ENCODE measurements at regions not wholly inside any gene's neighbourhood (a gene's known extent, or its start where the extent isn't known, plus 50 kb on each side); places are given as distances from the start of the nearest gene placed in this dataset.

DNA sequence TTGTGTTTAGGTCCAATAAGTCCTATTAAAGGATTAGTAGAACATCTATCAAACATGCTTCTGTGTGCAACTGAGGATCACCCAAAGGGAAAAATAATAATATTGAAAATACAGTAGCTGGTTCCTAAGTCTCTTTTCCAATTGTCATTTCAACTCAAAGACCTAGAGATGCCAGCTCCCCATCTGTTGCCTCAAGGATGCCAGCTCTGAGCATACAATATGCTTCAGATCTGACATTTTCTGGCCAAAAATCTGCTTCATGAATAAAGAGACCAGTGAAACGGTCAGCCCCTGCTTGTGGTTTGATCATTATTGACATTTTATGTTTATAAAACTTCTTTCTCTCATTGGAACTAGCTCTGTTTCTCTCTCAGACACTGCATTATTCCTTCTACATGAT lies 72.9 kb downstream of the CCDC185 start:
- ChIA-PET POLR2A (no interaction called here), CTCF (interaction anchor here (1.2 kb wide), 1 partner anchor 20 kb away, joined by 3 read pairs; no protein-coding TSS in a partner anchor)
- no peaks in the 10 kb centered on the region for H3K9me3 ChIP-seq (ENCODE audit: low read length)
- H3K4me3 ChIP-seq (ENCODE audit: low read length): no peak overlapping the region
- no peaks in the 10 kb centered on the region for H3K4me1 Mint-ChIP-seq
- peaks cover 2 to 20% of the 10 kb centered on the region in 2 donors for H3K27me3 Mint-ChIP-seq
- no peaks in the 10 kb centered on the region for H3K9me3 Mint-ChIP-seq
- H3K36me3 ChIP-seq (ENCODE audit: insufficient read depth, low read length): no peaks in the 10 kb centered on the region
- no peaks in the 10 kb centered on the region for H3K36me3 Mint-ChIP-seq
- H3K4me3 Mint-ChIP-seq: no peak overlapping the region
- no peaks in the 10 kb centered on the region for H3K27me3 ChIP-seq (ENCODE audit: insufficient read depth, low read length, poor library complexity, severe bottlenecking)
- no peak for DNase-seq
- H3K27ac Mint-ChIP-seq: no peak overlapping the region
- no peaks in the 10 kb centered on the region for H3K4me1 ChIP-seq (ENCODE audit: insufficient read depth, low read length)
- H3K27ac ChIP-seq (ENCODE audit: low read depth, low read length): no peak overlapping the region

DNA sequence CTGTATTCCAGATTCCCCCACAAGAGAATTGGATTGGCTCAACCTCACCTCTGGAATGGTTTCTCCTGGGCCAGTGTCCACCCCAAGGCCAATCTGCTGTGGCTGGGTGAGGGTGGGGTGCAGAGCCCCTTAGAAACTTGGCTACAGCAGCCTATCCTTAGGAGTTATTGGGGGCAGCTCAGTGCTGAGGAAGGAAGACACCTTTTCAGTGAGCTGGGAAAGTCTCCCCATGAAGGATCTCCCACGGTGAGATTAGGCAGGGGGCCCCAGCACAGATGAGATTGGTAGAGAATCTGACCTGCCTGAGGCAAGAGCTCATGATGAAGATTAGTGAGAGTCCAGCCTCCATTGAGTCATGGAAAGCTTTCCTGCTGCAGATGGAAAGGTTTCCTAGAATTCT lies 78.4 kb downstream of the CCDC185 start:
- Mint-ChIP-seq H3K27ac (no peak overlapping the region), H3K27me3 (peaks cover 5 to 34% of the 10 kb centered on the region in 2 donors), H3K4me3 (no peak overlapping the region), H3K36me3 (no peaks in the 10 kb centered on the region), H3K4me1 (no peaks in the 10 kb centered on the region), H3K9me3 (no peaks in the 10 kb centered on the region)
- Histone ChIP-seq H3K27ac (ENCODE audit: low read depth, low read length) (no peak overlapping the region), H3K27me3 (ENCODE audit: insufficient read depth, low read length, poor library complexity, severe bottlenecking) (no peaks in the 10 kb centered on the region), H3K9me3 (ENCODE audit: low read length) (no peaks in the 10 kb centered on the region), H3K4me3 (ENCODE audit: low read length) (no peak overlapping the region), H3K4me1 (ENCODE audit: insufficient read depth, low read length) (no peaks in the 10 kb centered on the region), H3K36me3 (ENCODE audit: insufficient read depth, low read length) (no peaks in the 10 kb centered on the region)
- ChIA-PET POLR2A (no interaction called here), CTCF (interaction anchor here (1.2 kb wide), 1 partner anchor 9 kb away, joined by 4 read pairs; no protein-coding TSS in a partner anchor)
- no peak for DNase-seq

DNA sequence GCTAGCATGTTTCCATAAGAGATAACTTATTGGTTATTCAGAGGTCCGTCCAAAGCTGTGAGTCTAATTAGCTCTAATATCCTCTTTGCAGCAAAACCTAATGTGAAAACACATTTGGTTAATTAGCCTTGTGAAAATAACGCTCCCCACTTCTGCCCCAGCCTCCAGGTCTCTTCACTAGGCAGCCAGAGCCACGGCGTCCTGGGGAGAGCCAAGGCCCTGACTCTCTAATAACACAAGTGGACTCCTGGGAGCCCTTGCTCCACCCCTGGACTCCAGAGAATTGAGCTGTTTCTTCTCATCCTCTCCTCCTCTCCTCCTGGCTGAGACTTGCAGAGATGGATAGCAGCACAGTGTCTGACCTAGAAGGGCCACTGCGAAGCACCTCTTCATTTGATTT lies 78.8 kb downstream of the CCDC185 start:
- Mint-ChIP-seq H3K4me3 (no peak overlapping the region), H3K4me1 (no peaks in the 10 kb centered on the region), H3K27ac (no peak overlapping the region), H3K27me3 (peaks cover 9 to 38% of the 10 kb centered on the region in 2 donors), H3K9me3 (no peaks in the 10 kb centered on the region), H3K36me3 (no peaks in the 10 kb centered on the region)
- no peaks in the 10 kb centered on the region for H3K4me1 ChIP-seq (ENCODE audit: insufficient read depth, low read length)
- H3K4me3 ChIP-seq (ENCODE audit: low read length): no peak overlapping the region
- no peak overlapping the region for H3K27ac ChIP-seq (ENCODE audit: low read depth, low read length)
- H3K9me3 ChIP-seq (ENCODE audit: low read length): no peaks in the 10 kb centered on the region
- ChIA-PET POLR2A (no interaction called here), CTCF (interaction anchor here (1.2 kb wide), 1 partner anchor 10 kb away, joined by 4 read pairs; no protein-coding TSS in a partner anchor)
- H3K27me3 ChIP-seq (ENCODE audit: insufficient read depth, low read length, poor library complexity, severe bottlenecking): no peaks in the 10 kb centered on the region
- no peaks in the 10 kb centered on the region for H3K36me3 ChIP-seq (ENCODE audit: insufficient read depth, low read length)
- no peak for DNase-seq

DNA sequence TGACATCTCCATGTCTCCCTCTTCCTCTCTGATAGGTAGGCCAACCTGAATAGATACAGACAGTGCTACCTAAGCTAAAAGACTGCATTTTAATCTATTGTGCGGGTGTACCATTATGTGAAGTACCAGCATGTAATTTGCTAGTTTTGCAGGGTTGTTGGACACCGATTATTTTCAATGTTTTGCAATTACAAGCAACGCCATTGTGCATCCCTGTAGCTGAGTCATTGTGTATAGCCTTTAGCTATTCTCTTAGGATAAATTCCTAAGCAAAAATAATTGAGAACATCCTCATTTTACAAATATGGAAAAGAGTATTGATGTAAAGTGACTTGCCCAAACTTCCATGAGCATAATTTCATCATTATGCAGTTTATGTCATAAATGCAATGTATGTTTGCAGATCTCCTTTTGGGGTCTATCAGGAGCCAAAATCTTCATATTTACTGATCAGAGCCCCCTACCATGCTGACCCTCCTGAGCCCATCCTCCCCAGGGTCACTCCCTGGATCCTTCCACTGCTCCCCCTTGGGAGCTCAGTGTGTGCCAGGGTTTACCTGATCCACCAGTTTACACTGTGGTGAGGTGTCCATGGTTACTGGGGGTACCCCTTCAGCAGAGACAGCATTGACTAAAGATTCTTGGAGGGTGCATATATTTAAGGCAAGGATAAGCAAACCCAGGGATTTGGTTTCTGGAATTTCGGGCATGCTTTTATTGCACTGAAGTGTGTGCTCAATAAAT lies 80.6 kb downstream of the CCDC185 start:
- POLR2A ChIA-PET: no interaction called here
- H3K27me3 ChIP-seq (ENCODE audit: insufficient read depth, low read length, poor library complexity, severe bottlenecking): no peaks in the 10 kb centered on the region
- H3K4me3 ChIP-seq (ENCODE audit: low read length): no peak overlapping the region
- no peak for DNase-seq
- no peaks in the 10 kb centered on the region for H3K4me1 Mint-ChIP-seq
- H3K27ac ChIP-seq (ENCODE audit: low read depth, low read length): no peak overlapping the region
- no peak overlapping the region for H3K4me3 Mint-ChIP-seq
- no peaks in the 10 kb centered on the region for H3K9me3 ChIP-seq (ENCODE audit: low read length)
- no peaks in the 10 kb centered on the region for H3K36me3 ChIP-seq (ENCODE audit: insufficient read depth, low read length)
- no peaks in the 10 kb centered on the region for H3K36me3 Mint-ChIP-seq
- no peaks in the 10 kb centered on the region for H3K4me1 ChIP-seq (ENCODE audit: insufficient read depth, low read length)
- no peaks in the 10 kb centered on the region for H3K9me3 Mint-ChIP-seq
- CTCF ChIA-PET: no interaction called here
- H3K27me3 Mint-ChIP-seq: peaks cover 16 to 43% of the 10 kb centered on the region in 2 donors
- no peak overlapping the region for H3K27ac Mint-ChIP-seq

DNA sequence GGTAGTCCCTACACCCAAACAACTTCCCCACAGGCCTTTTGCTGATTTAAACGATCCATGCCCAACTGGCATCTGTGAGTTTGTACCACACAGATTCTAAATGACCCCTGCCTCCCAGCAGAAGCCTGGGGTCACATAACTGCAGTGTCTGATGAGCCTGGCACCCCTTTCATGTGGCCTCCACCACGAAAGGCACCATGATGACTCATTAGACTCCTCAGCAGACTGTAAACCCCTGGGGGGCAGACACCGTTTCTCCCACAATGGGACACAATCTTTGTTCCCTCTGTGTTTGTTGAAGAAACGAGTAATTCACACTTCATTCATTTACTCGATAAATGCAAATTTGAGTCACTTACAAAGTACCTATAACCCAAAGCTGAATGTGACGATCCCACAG lies 81.6 kb downstream of the CCDC185 start:
- Histone ChIP-seq H3K9me3 (ENCODE audit: low read length) (no peaks in the 10 kb centered on the region), H3K36me3 (ENCODE audit: insufficient read depth, low read length) (no peaks in the 10 kb centered on the region), H3K4me3 (ENCODE audit: low read length) (no peak overlapping the region), H3K27ac (ENCODE audit: low read depth, low read length) (no peak overlapping the region), H3K27me3 (ENCODE audit: insufficient read depth, low read length, poor library complexity, severe bottlenecking) (peaks cover 6% of the 10 kb centered on the region), H3K4me1 (ENCODE audit: insufficient read depth, low read length) (no peaks in the 10 kb centered on the region)
- Mint-ChIP-seq H3K27ac (no peak overlapping the region), H3K27me3 (peaks cover 16 to 46% of the 10 kb centered on the region in 2 donors), H3K36me3 (no peaks in the 10 kb centered on the region), H3K4me1 (peaks cover 0 to under 1% (median 0%) of the 10 kb centered on the region in 3 donors), H3K9me3 (no peaks in the 10 kb centered on the region), H3K4me3 (no peak overlapping the region)
- ChIA-PET CTCF (no interaction called here), POLR2A (no interaction called here)
- DNase-seq: no peak

DNA sequence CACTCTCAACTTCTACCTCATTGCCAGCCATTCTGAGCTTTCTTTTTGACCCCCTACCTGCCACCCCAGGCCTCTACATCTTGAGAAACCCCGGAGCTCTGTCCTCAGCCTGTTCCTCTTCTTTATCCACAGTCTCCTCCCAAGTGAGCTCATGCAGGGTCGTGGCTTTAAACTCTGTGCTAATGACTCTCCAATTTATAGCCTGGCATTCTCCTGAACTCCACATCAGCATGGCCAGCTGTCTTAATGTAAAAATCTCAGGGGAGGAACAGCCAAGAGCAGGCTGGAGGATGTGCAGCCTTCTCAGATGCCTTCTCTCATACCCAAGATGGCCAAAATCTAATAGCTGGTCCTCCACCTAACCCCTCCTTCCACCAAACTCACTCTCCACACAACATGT lies 84.2 kb downstream of the CCDC185 start:
- CTCF ChIA-PET: no interaction called here

DNA sequence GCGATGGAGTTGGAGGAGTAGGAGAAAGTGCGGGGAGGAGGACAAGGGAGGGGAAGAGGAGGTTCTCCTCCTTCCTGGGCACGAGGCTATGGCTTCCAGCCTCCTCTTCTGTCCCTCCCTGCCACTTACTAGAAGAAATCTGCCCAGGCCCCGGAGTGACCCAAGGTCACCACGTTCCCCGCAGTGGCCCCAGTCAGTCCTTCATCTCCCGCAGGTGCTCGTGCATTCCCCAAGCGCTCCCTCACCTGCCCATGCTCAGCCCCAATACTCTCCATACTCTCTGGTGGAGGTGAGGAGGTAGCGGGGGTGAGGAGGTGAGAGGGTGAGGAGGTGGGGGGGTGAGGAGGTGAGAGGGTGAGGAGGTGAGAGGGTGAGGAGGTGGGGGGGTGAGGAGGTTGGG lies 85.4 kb downstream of the CCDC185 start:
- Histone ChIP-seq H3K4me1 (ENCODE audit: insufficient read depth, low read length) (no peaks in the 10 kb centered on the region), H3K27me3 (ENCODE audit: insufficient read depth, low read length, poor library complexity, severe bottlenecking) (peaks cover 8% of the 10 kb centered on the region), H3K27ac (ENCODE audit: low read depth, low read length) (no peak overlapping the region), H3K36me3 (ENCODE audit: insufficient read depth, low read length) (no peaks in the 10 kb centered on the region), H3K9me3 (ENCODE audit: low read length) (no peaks in the 10 kb centered on the region), H3K4me3 (ENCODE audit: low read length) (no peak overlapping the region)
- Mint-ChIP-seq H3K9me3 (peaks cover 0 to 2% (median 0%) of the 10 kb centered on the region in 5 donors), H3K27me3 (peaks cover 16 to 48% of the 10 kb centered on the region in 2 donors), H3K27ac (no peak overlapping the region), H3K36me3 (no peaks in the 10 kb centered on the region), H3K4me1 (peaks cover 0 to 16% (median 7%) of the 10 kb centered on the region in 3 donors), H3K4me3 (no peak overlapping the region)
- POLR2A ChIA-PET: no interaction called here
- CTCF ChIA-PET: no interaction called here
- no peak for DNase-seq

More for the DNA sequence above, 84.2 kb downstream of the CCDC185 start:
- Histone ChIP-seq H3K27ac (ENCODE audit: low read depth, low read length) (no peak overlapping the region), H3K36me3 (ENCODE audit: insufficient read depth, low read length) (no peaks in the 10 kb centered on the region), H3K4me1 (ENCODE audit: insufficient read depth, low read length) (no peaks in the 10 kb centered on the region), H3K4me3 (ENCODE audit: low read length) (no peak overlapping the region), H3K9me3 (ENCODE audit: low read length) (no peaks in the 10 kb centered on the region), H3K27me3 (ENCODE audit: insufficient read depth, low read length, poor library complexity, severe bottlenecking) (peaks cover 8% of the 10 kb centered on the region)
- DNase-seq: no peak
- no peaks in the 10 kb centered on the region for H3K36me3 Mint-ChIP-seq
- POLR2A ChIA-PET: no interaction called here
- peaks cover 0 to 9% (median 2%) of the 10 kb centered on the region in 3 donors for H3K4me1 Mint-ChIP-seq
- peaks cover 16 to 52% of the 10 kb centered on the region in 2 donors for H3K27me3 Mint-ChIP-seq
- H3K27ac Mint-ChIP-seq: no peak overlapping the region
- no peak overlapping the region for H3K4me3 Mint-ChIP-seq
- peaks cover 0 to 2% (median 0%) of the 10 kb centered on the region in 5 donors for H3K9me3 Mint-ChIP-seq

DNA sequence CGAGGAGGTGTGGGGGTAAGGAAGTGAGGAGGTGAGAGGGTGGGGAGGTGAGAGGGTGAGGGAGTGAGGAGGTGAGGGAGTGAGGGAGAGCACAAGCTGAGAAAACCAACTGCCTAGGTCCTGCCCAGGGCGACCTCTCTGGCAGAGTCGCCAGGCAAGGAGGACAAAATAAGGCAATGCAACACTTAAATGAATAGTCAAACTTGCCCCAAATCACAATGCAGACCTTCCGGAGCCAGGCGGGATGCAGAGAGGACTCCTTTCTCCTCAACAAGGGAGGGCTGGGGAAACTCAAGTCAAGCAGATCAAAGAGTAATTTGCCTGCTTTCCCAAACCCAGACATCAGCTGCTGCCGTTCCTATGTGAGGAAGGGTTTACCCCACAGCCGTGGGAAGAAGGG lies 86.0 kb downstream of the CCDC185 start:
- H3K36me3 Mint-ChIP-seq: no peaks in the 10 kb centered on the region
- ChIA-PET POLR2A (no interaction called here), CTCF (no interaction called here)
- no peaks in the 10 kb centered on the region for H3K9me3 ChIP-seq (ENCODE audit: low read length)
- no peak overlapping the region for H3K27ac ChIP-seq (ENCODE audit: low read depth, low read length)
- H3K27ac Mint-ChIP-seq: no peak overlapping the region
- peaks cover 0 to 16% (median 7%) of the 10 kb centered on the region in 3 donors for H3K4me1 Mint-ChIP-seq
- H3K27me3 Mint-ChIP-seq: peaks cover 18 to 52% of the 10 kb centered on the region in 2 donors
- H3K27me3 ChIP-seq (ENCODE audit: insufficient read depth, low read length, poor library complexity, severe bottlenecking): peaks cover 8% of the 10 kb centered on the region
- H3K4me3 ChIP-seq (ENCODE audit: low read length): no peak overlapping the region
- DNase-seq: no peak
- H3K4me3 Mint-ChIP-seq: no peak overlapping the region
- peaks cover 0 to 2% (median 0%) of the 10 kb centered on the region in 5 donors for H3K9me3 Mint-ChIP-seq
- no peaks in the 10 kb centered on the region for H3K36me3 ChIP-seq (ENCODE audit: insufficient read depth, low read length)
- H3K4me1 ChIP-seq (ENCODE audit: insufficient read depth, low read length): no peaks in the 10 kb centered on the region
